ENCODE measurements at regions not wholly inside any gene's neighbourhood (a gene's known extent, or its start where the extent isn't known, plus 50 kb on each side); places are given as distances from the start of the nearest gene placed in this dataset.

DNA sequence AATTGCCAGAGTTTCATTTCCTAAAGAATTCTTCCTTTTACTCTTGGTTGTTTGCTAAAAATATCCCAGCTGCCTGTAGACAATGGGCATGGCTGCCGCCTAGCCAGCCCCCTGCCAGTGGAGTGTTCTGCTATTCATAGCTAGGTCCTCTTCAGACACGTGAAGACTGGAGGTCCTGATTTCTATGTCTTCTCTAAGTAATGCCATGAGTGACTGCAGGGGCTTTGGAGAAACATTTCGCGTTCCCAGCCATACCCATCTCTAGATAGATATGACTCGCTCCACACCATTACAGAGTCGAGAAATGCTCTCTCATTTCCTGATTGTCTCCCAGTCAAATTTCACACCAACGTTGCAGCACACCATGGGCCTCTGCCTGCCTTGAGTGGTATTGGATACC is 99.5 kb upstream of the BACE2 start:
- FAIRE-seq (no peak), DNase-seq (ENCODE audit: insufficient read length) (no peak)
- TF ChIP-seq POLR2A (IDR thresholded peaks at IDR 0.05; ENCODE audit: low read depth, low read length) = no peak
- no peak for TF ChIP-seq POLR2AphosphoS5 (IDR thresholded peaks at IDR 0.05; ENCODE audit: low read depth, low read length)
- no peak for TF ChIP-seq TAF1 (IDR thresholded peaks at IDR 0.05; ENCODE audit: borderline replicate concordance, low read depth, low read length)

DNA sequence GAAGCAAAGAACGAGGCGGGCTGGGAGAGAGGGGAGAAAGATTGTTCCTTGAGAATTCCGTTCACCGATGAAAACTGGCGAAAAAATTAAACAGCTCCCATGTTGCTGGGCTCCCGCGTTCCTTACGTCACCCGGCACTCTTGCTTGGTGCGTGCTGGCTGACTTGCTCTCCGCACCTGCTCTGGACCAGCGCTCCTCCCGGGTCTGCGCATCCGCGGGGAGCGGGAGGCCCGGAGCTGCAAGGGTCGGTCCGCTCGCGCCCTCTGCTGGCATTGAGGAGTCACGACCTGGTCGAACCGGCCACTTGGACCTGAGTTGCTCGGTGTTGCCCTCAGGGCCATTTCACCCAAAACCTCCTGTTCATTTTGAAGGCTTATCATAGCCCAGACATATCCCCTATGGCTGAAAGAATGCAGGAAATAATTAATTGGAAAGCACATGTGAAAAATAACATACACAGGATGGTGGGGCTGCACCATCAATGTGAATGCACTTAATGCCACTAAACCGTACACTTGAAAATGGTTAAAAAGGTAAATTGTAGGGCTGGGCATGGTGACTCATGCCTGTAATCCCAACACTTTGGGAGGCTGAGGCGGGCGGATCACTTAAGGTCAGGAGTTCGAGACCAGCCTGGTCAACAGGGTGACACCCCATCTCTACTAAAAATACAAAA is 98.9 kb upstream of the BACE2 start:
- TF ChIP-seq POLR2A (IDR thresholded peaks at IDR 0.05; ENCODE audit: low read depth, low read length) (no peak), POLR2AphosphoS5 (IDR thresholded peaks at IDR 0.05; ENCODE audit: low read depth, low read length) (no peak), TAF1 (IDR thresholded peaks at IDR 0.05; ENCODE audit: borderline replicate concordance, low read depth, low read length) (no peak)
- FAIRE-seq = no peak
- peak; percentile 50 for DNase-seq (ENCODE audit: insufficient read length)

DNA sequence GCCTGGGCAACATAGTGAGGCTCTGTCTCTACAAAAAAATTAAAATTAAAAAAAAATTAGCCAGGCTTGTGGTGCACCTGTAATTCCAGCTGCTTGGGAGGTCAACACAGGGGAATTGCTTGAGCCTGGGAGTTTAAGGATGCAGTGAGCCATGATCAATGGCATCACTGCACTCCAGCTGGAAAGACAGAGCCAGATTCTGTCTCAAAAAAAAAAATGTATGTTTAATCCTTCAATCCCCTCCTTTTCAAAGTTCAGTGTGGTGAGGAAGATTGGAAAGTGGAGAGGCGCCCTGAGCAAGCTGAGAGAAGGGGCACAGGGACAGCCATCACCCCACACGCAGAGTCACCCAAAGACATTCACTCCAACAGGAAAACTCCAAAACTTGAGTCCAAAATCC is 97.7 kb upstream of the BACE2 start:
- DNase-seq (ENCODE audit: insufficient read length) (no peak), FAIRE-seq (no peak)
- TF ChIP-seq POLR2A (IDR thresholded peaks at IDR 0.05; ENCODE audit: low read depth, low read length) (no peak), TAF1 (IDR thresholded peaks at IDR 0.05; ENCODE audit: borderline replicate concordance, low read depth, low read length) (no peak), POLR2AphosphoS5 (IDR thresholded peaks at IDR 0.05; ENCODE audit: low read depth, low read length) (no peak)

DNA sequence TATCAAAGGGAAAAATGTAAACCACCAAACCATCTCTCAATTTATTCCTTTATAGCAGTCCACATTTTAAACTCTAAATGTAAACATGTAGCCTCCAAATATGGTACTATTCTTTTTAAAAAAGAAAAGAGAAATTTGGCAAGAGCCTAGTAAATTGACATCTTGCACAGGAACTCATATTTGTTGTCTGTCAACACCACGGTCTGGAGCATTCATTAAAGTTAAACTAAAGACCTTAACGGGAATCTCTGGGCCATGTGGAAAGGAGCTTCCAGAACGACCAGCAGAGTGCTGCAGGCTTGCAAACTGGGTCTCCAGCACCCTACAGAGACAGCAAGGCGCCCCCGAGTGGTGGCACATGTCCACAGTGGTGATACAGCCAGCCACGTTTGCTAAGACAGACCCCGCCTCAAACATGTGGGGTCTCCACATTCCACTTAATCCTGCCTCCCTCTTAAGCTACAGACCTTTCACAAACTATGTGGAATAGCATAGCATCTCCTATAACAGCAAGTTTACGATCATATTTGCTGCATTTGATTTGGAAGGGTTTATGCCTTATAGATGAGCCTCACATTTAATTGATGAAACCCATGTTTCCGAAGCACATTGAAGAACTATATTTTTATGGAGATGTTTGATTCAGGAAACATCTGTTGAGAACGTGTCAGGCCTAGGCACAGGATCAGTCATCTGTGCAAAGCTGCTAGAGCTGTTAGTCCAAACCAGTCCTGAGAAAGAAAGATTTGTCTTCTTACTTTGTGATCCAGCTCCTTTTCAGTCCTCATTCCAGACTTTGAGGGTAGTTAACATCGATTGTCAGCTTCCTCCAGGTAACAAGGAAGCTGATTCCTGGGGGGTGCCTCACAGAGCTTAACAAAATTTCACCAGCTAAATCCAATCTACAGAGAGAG is 96.4 kb upstream of the BACE2 start:
- FAIRE-seq (no peak), DNase-seq (ENCODE audit: insufficient read length) (no peak)
- TF ChIP-seq TAF1 (IDR thresholded peaks at IDR 0.05; ENCODE audit: borderline replicate concordance, low read depth, low read length) = no peak
- no peak for TF ChIP-seq POLR2A (IDR thresholded peaks at IDR 0.05; ENCODE audit: low read depth, low read length)
- no peak for TF ChIP-seq POLR2AphosphoS5 (IDR thresholded peaks at IDR 0.05; ENCODE audit: low read depth, low read length)

DNA sequence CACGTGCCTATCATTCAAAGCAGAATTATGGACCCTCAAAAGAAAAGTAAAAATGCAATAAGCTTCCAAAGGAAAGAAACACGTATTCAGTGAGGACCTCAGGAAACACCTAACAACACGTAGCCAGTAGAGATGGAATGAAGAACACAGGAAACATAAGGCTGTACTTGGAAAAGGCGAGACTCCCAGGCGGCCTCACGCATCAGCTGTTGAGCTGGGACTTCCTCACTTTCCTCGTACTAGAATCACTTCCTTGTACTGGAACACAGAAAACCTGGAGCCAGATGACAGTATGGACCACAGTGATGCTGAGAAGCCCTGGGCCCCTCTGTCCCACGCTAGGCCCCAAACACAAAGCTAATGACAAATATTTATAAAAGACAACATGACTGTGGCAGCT is 94.4 kb upstream of the BACE2 start:
- no peak for DNase-seq (ENCODE audit: insufficient read length)
- FAIRE-seq = no peak
- TF ChIP-seq POLR2A (IDR thresholded peaks at IDR 0.05; ENCODE audit: low read depth, low read length) (no peak), TAF1 (IDR thresholded peaks at IDR 0.05; ENCODE audit: borderline replicate concordance, low read depth, low read length) (no peak), POLR2AphosphoS5 (IDR thresholded peaks at IDR 0.05; ENCODE audit: low read depth, low read length) (no peak)

DNA sequence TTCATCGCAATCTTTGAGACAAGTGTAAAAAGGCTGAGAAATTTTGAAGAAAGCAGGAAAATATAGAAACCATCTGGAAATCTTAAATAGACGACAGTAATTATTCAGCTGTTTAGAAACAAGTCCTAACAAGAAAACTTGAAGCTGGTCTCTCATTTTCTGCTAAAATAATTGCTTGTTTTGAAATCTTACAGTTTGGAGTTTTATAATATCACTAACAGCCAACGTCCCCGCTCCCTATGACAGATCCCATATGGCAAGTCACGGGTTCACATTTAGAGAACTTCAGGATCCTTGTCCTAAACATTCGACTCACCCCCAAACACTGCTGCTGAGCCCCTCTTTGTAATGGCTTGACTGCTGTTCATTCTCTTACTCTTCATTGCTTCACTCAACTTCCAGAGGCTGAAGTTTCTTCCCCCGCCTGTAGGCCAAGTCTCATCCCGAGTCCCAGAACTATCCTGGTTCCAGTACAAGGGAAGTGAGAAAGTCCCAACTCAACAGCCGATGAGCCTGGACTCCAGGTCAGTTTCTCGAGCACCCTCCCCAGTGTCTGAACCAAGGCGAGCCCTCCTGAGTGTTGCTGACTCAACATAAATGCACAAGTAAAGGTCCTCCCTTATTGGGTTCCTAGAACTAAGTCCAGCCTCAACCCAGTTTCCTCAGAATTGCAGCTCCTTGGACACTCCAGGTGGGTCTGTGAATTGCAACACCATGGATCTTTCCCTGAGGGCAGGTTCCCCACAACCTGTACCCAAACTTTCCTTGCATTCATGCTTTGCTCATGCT is 93.4 kb upstream of the BACE2 start:
- DNase-seq (ENCODE audit: insufficient read length) (no peak), FAIRE-seq (no peak)
- TF ChIP-seq POLR2A (IDR thresholded peaks at IDR 0.05; ENCODE audit: low read depth, low read length) = no peak
- no peak for TF ChIP-seq POLR2AphosphoS5 (IDR thresholded peaks at IDR 0.05; ENCODE audit: low read depth, low read length)
- TF ChIP-seq TAF1 (IDR thresholded peaks at IDR 0.05; ENCODE audit: borderline replicate concordance, low read depth, low read length) = no peak

DNA sequence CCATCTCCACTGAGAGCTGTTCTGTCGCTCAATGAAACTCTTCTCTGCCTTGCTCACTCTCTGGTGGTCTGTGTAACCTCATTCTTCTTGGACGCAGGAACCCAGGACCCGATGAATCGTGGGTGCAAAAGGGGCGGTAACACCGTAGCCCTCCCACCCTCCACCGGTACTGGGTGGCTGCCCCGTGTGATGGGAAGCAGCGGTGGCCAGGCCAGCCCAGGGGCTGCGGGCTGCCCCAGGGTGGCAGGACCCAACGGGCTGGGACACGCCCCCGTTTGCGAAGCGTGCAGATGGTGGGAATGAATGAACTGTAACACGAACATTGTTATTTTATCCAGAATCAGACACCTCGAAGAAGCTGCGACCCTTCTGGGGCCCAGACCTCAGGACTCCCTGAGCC is 92.3 kb upstream of the BACE2 start:
- TF ChIP-seq TAF1 (IDR thresholded peaks at IDR 0.05; ENCODE audit: borderline replicate concordance, low read depth, low read length) = no peak
- no peak for TF ChIP-seq POLR2AphosphoS5 (IDR thresholded peaks at IDR 0.05; ENCODE audit: low read depth, low read length)
- TF ChIP-seq POLR2A (IDR thresholded peaks at IDR 0.05; ENCODE audit: low read depth, low read length) = no peak
- DNase-seq (ENCODE audit: insufficient read length) (no peak), FAIRE-seq (no peak)

DNA sequence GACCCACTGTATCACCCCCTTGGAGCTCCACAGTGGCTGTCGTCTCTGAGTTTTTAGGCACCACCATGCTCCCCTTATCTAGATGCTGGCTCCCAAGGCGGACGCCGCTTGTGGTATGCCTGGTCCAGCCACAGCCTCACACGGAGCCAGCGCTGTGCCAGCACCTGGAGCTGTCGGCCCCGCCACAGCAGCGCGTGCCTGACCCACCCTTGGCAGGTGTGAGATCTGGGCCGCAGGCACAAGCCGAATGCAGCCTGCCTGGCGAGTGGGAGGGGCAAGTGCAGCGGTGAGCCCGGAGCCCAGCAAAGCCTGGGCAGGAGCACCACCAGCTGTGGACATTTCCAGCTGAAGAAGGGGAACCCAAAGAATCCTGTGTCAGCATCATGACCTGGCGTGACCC is 91.9 kb upstream of the BACE2 start:
- FAIRE-seq (no peak), DNase-seq (ENCODE audit: insufficient read length) (no peak)
- TF ChIP-seq POLR2A (IDR thresholded peaks at IDR 0.05; ENCODE audit: low read depth, low read length) = no peak
- TF ChIP-seq POLR2AphosphoS5 (IDR thresholded peaks at IDR 0.05; ENCODE audit: low read depth, low read length) = no peak
- no peak for TF ChIP-seq TAF1 (IDR thresholded peaks at IDR 0.05; ENCODE audit: borderline replicate concordance, low read depth, low read length)

DNA sequence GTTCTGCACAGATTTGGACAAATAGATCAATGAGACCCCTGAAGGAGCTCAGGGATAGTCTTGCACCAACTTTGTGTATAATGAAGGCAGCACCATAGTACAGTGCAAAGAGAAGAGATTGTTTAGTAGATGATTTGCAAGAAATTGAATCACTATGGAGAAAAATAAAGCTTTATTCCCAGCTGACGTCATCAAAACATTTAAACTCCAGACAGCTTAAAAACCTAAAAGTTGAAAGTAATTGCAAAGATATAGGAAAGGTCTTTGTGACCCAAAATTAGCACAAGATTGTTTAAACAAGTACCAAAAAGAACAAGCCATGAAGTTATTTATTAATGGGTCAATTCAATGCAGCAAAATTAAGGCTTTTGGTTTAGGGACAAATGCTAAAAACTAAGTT is 88.8 kb upstream of the BACE2 start:
- DNase-seq (ENCODE audit: insufficient read length) = no peak
- TF ChIP-seq POLR2A (IDR thresholded peaks at IDR 0.05; ENCODE audit: low read depth, low read length) = no peak
- TF ChIP-seq TAF1 (IDR thresholded peaks at IDR 0.05; ENCODE audit: borderline replicate concordance, low read depth, low read length) = no peak
- TF ChIP-seq POLR2AphosphoS5 (IDR thresholded peaks at IDR 0.05; ENCODE audit: low read depth, low read length) = no peak
- FAIRE-seq = no peak

DNA sequence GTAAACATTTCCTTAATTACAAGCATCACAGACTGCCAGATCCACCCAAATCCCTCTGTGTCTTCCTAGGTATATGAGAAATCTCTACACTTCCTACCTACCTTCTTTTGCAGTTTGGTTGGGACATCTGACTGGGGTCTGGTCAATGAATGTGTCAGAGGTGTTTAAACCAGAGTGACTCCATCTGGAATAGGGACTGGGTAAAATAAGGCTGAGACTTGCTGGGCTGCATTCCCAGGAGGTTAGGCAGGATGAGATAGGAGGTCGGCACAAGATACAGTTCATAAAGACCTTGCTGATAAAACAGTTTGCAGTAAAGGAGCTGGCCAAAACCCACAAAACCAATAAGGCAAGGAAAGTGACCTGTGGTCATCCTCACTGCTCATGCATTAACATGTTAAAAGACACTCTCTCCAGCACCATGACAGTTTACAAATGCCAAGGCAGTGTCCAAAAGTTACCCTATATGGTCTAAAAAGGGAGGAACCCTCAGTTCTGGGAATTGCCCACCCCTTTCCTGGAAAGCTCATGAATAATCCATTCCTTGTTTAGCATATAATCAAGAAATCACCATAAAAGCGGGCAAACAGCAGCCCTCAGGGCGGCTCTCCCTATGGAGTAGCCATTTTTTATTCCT is 87.4 kb upstream of the BACE2 start:
- TF ChIP-seq POLR2AphosphoS5 (IDR thresholded peaks at IDR 0.05; ENCODE audit: low read depth, low read length) (no peak), TAF1 (IDR thresholded peaks at IDR 0.05; ENCODE audit: borderline replicate concordance, low read depth, low read length) (no peak), POLR2A (IDR thresholded peaks at IDR 0.05; ENCODE audit: low read depth, low read length) (no peak)
- no peak for DNase-seq (ENCODE audit: insufficient read length)
- FAIRE-seq = no peak

DNA sequence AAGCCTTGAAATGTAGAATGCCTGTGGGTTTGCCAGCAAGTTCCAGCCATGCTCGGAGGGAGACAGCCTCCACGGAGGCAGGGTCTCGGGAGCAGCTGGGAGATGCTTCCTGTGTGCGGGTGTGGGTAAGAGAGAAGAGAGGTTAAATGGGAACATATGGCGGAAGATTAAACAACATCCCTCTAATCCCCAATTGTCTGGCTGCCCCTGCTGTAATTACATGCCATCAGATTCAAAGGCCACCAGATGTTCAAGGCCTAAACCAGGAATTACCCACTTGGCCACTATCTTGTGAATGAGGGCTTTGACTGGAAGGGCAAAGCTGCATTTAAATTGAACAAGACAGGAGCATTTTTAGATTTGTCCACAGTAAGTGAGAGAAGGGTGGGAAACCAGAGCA is 81.4 kb upstream of the BACE2 start:
- DNase-seq (ENCODE audit: insufficient read length) (no peak), FAIRE-seq (no peak)
- TF ChIP-seq TAF1 (IDR thresholded peaks at IDR 0.05; ENCODE audit: borderline replicate concordance, low read depth, low read length) (no peak), POLR2AphosphoS5 (IDR thresholded peaks at IDR 0.05; ENCODE audit: low read depth, low read length) (no peak), POLR2A (IDR thresholded peaks at IDR 0.05; ENCODE audit: low read depth, low read length) (no peak)
